ENCODE measurements at regions not wholly inside any gene's neighbourhood (a gene's known extent, or its start where the extent isn't known, plus 50 kb on each side); places are given as distances from the start of the nearest gene placed in this dataset.

DNA sequence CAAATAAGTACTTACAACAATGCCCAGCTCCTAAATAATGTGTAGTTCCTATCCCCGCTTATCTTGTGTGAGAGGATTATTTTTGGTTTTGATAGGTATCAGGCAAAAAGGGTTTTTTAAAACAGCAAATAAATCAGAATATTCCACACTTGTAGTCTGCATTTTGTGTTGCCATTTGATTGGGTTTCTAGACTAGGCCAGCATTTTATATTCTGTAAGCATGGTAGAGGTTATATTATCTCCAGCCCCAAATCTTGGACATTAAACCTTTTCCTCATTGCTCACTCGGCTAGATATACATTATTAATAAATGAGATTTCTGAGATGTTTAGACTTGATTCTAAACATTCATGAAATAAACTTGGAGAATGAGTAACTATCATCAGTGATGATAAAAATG is 165.7 kb upstream of the C1orf21 start:
- no peak for DNase-seq

DNA sequence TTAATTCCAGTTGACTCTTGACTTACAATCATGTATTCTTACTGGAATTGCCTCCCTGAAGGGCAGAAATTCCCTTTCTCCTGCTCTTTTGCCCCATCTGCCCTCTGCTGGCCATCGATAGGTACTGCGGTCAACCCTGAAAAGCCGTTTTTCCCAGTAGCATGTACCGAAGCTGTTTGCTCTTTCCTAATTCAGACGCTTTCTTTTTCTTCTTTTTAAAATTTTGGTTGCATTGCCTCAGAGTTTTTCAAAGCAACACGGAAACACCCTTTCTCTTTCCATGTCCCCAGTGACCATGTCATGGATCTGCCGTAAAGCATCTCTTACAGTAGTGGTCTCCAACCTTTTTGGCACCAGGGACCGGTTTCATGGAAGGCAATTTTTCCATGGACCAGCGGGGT is 164.2 kb upstream of the C1orf21 start:
- DNase-seq = peak; percentile 44

DNA sequence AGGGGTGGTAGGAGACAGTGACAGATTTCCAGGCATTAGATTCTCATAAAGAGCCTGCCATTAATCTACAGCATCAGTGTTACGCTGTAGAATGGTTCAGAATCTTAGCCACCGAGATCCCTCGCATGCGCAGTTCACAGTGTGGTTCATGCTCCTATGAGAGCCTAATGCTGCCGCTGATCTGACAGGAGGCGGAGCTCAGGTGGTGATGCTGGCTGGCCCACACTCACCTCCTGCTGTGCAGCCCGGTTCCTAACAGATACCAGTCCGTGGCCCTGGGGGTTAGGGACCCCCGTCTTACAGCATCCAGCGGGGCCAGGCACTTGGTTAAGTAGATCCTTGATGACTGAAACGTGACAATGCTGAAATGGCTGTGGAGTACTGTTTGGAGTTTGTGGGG is 163.6 kb upstream of the C1orf21 start:
- DNase-seq = peak; percentile 12

DNA sequence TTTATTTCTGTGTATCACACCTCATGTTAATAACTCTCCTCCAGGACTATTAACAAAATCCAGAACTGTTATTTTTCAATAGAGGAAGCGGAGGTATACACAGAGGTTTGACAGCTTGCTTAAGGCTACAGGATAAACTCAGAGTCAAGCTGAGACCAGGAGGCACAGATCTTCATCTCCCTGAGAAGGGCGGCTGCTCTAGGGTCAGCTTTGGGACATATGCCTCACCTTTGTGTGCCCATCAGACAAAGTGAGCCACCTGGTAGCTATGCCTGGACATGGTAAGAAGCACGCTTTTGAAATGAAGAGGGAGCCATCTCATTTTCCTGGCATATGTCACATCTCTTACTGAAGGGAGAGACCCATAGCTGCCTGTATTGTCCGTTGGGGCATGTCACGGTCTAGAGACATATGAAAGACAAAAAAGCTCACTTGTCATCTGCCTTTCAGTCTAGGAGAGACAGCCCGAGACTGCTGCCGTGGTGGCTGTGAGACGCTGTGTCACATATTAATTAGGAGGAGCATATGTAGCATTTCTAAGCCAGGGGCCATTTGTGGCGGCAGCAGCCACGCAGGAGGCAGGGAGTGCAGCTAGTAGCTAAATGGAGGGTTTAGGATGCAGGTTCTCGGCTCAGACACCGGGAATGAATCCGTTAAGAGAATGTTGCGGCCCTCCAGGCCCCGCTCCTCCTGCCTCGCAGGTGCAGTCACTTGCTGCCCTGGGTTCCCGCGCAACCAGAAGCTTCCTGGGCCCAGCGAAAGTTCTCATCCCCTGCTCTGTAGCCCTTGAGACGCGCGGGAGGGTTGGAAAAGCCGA is 161.3 kb upstream of the C1orf21 start:
- no peak for DNase-seq

DNA sequence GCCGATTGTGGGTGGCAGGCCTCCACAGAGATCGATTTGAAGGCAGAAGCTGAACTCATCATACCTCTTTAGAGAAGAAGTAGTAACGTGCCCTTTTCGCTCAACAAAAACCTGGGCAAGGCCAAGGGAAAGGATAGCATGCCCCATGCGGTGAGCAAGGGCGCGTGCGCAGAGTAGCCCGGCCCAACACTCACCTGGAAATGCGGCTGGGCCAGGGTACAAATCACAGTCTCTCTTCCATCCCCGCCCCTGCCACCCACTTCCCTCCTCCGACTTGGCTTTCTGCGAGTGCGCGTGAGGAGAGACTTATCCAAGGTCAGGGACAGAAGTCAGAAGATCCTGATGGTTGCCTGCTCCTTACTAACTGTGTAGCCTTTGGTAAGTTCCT is 160.7 kb upstream of the C1orf21 start:
- DNase-seq = no peak

DNA sequence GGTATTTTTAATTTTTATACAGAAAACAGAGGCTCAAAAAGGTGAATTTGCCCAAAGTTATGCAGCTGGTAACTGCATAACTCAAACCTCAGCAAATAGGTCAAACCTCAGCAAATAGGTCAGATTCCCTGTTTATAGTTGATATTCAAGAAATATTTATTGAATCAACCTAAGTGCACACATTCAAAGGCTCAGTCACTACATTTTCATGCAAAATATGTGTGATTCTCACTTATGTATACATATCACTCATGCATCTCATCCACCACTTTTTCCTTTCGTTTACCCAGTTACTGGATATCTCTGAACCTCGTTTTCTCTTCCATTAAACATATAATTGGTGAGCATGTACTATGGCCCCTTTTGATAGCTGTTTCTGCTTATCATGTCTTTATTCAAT is 158.3 kb upstream of the C1orf21 start:
- DNase-seq = no peak

DNA sequence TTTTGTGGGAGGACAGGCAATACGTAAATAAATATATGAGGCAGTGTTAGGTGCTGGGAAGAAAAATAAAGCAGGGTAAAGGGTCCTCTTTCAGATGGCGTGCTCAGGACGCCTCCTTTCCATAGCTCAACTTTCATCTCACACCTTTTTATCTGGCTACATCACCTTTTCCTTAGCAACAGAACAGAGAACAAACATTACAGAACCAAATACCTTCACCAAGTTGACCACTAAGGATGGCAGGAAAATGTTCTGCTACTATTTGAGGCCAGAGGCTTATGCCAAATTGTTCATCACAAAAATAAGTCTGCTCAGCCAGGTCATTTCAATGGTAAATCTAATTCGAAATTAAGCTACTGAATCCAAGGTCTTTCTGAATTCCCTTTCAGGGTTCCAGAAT is 149.2 kb upstream of the C1orf21 start:
- no peak for DNase-seq

DNA sequence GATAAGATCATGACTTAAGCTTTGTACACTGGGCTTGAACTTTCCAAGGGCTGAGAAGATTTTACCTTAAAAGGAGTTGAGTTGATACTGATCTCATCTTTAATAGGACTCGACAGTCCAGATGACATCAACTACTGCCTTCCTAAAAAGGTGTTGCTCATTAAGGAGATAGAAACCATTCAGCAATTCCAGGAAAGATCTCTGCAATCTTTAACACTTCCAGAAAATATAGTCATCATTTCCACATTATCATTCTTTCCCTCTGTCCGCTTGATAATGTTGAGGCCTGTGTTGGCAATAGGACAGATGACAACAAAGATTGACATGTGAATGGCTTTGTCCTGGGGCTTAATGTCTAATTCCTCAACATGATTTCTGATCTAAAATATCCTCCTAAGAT is 145.4 kb upstream of the C1orf21 start:
- DNase-seq = no peak

DNA sequence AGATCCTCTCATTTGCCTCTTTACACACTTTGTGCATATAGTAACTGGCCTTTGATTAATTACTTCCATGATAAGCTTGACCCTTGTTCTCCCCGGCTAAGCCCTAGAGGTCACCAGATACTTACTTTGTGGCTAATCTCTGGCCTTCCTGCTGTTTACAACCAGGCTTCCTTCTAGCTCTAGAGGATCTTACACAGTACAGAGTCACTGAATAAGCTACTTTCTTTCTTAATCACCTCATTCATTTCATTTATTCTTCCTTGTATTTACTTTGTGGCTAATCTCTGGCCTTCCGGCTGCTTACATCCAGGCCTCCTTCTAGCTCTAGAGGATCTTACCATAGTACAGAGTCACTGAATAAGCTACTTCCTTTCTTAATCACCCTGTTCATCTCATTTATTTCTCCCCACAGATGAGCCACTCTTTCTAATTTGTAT is 144.3 kb upstream of the C1orf21 start:
- no peak for DNase-seq

DNA sequence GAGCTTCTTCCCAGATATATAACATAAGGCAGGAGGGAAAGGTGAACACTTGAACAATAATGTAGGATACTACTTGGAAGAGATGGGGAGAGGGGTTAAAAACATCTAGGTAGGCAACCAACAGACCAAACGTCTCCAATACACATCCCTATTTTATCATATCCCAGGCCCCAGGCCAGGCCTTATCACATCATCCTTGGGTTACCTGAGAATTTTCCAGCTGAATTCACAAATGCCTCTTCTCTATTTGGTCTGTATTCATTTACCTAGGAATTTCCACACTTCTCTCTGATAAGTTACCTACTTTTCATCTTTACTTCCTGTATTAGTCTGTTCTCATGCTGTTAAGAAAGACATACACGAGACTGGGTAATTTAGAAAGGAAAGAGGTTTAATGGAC is 141.9 kb upstream of the C1orf21 start:
- DNase-seq = no peak

DNA sequence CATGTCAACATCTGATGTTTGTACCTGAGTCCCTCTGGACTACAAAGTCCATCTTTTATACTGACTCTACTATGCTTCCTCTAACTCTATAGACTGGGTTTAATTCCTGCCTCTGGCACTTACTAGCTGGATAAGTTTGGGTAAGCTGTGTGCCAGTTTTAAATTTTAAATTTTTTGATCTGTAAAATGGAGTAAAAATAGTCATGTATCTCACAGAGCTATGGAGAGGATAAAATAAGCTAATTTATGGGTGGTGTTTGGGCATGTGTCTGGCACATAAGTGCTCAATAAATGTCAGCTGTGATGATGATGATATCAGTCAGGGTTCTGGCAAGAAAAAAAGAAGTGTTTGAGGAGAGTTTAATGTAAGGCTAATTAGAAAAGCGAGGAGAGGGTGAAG is 139.2 kb upstream of the C1orf21 start:
- no peak for DNase-seq

DNA sequence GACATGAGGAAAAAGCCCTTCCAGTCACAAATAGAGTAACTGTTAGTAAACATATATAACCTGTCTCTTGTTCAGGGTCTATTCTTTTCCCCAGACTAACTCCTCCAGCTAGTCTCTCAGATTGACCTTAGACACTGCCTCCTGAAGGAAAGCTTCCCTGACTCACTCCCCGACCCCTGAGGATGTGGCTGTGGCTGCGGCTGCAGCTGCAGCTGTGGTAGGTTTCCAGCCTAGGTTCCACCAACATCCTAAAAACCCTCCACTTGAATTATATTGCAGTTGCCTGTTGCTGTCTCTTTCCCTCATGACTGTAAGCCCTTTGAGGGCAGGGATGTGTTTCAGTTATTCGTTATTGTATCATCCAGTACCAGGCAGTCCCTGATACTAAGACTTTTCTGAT is 132.9 kb upstream of the C1orf21 start:
- DNase-seq = no peak

DNA sequence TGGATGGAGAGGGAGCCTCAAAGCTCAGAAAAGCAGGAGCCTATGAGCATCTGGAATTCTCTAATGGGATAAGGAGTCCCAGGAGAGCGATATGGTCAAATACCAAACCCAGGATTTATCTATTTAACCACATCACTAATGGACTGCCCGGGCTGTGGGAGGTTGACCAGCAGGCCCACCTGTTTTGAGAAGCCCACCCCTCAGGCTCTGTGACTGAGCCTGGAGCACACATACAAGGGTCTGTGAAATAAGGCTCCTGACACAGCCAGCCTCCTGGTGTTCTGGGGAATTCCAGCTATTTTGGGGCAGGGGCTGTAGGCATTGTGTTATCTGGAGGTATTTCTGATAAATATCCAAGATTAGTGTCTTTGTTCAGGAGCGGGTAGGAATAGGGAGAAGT is 132.0 kb upstream of the C1orf21 start:
- DNase-seq = no peak

DNA sequence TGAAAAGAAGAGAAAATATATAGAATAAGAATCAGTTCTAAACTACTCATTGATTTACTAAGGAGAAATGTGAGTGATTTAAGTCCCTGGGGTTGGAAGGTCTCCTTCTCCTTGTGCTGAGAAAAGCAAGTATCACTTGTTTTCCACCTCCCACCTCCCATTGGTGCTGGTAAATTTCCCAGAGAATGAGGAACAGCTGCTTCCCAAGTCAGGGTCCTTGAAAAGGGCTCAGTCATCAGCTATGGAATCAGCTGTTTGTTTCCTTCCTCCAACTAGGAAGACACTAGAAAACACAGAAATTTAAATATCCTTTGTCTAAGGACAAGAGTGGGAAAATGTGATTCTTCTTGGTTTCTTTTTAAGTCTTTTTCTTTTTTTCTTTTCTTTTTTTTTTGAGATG is 131.3 kb upstream of the C1orf21 start:
- no peak for DNase-seq

DNA sequence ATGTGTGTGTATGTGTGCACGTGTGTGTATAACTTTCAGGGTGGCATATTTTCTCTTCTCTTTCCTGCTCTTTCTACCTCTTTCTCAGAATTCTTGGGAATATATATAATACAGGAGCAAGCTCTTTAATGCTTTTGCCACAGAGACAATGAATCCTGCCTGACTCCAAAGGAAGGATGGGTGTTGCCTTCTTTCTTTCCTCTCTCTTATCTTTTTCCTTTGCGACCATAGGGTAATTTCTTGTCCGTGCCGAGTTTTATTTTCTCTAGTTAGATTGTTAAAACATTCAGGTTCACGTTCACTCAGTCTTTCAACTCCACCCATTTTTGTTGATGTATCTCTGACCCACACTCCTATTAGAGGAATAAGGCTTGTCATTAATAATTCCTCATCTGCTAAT is 129.0 kb upstream of the C1orf21 start:
- DNase-seq = no peak

DNA sequence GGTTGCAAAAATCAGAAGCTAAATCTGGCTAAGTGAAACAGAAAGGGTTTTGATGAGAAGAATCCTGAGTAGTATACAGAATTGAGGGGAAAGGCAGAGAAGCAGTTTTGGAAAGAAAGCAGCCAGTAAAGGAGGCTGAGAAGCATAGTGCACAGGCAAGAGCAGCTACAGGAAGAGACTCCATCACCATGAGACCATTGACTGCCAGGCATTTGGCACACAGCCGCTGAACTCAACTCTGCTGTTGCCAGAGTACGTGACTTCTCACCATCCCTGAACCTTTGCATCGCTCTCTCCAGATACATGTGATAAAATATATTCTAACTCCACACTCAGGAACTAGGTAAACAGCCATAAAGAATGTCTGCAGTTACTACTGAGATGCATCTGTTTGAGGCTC is 128.3 kb upstream of the C1orf21 start:
- no peak for DNase-seq

DNA sequence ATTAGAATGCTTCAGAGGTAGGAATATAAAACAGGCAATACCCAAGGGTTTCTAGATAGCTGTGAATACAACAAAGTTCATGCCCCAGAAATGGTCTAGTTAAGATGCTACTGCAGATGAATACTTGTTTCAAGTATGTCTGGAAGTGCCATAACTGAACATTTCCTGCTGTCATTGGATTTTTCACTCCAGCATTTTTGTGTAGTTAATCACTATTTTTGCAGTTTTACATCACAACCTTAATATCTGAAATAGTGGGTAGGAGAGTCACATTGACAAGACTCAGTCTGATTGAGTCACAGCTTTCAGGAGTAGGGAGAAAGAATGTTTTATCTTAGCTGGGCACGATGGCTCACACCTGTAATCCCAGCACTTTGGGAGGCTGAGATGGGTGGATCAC is 126.4 kb upstream of the C1orf21 start:
- DNase-seq = no peak

DNA sequence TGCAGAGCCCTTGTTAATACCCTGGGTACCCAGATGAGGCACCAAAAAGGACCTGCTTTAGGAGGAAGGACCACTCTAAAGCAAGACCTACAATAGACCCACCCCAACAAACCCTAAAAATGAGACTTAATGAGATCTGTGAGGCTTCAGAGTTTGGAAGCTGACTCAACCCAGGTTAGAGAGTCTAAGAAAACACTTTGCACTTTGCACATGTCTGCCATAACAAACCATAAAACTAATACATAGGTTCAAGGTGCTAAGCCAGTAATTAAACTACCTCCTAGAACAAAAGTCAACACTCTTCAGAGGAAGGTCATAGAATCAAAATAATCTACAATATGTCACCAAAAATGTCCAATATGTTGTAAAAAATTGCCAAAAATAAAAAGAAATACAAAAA is 124.7 kb upstream of the C1orf21 start:
- no peak for DNase-seq

DNA sequence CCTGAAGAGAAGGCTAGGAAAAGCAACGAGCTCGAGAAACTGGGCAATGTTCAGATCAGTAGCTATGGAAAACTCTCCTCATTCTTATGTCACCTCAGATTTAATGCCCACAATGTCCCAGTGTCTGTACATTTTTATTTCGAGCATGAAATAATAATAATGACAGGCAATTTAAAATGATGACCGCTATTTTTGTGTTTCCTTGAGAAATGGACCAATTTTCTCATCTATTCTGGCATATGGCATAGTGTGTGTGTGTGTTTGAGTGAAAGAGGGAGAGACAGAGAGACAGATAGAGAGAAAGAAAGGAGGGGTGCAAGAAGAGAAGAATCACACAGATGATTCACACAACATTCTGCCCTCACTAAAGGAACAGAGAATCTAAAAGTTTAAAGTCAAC is 119.1 kb upstream of the C1orf21 start:
- no peak for DNase-seq

DNA sequence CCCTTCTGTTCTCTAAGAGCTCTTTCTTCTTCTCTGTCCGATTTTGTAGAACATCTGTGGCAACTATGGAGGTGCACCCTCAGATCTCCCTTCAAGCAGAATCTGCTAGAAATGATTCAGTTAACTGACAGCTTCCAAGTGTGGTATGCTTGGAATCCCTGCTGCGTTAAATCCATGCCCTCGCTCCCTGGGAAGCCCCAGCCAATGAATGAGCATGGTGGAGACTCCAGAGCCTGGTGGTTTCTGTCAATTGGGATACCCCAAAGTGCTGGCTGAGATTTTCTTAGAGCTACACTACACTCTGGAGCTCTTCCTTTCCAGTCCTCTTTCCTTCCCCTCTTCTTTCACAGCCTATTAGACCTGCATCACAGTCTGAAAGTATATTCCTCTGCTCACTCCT is 116.3 kb upstream of the C1orf21 start:
- no peak for DNase-seq

DNA sequence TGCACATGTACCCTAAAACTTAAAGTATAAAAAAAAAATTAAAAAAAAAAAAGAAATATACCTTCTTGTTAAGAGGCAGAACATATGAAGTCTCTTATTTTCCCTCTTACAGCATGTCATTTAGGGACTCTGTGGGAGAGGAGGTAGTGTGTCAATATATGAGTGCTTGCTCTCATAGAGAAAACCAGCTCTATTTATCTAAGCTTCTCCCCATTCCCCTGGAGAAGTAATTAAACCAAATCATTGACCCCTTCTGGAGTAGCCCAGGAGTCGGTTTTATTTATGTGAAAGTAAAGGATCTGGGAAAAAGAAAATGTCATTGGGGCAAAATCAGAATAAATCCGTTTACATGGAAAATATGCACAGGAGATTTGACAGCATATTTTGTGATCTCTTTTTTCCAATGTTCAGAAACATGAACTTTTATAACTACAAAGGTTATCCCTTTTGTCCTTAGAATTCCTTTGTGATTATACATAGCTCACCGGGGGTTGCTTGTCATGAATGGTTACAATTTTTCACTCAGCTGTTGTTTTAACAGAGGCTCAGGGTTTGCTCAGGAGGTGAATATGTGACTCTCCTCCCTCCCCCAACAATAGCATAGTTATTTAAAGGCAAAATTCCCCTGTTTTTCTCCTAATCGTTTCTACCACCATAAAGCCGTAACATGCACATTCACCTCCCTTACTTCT is 114.5 kb upstream of the C1orf21 start:
- DNase-seq = no peak

DNA sequence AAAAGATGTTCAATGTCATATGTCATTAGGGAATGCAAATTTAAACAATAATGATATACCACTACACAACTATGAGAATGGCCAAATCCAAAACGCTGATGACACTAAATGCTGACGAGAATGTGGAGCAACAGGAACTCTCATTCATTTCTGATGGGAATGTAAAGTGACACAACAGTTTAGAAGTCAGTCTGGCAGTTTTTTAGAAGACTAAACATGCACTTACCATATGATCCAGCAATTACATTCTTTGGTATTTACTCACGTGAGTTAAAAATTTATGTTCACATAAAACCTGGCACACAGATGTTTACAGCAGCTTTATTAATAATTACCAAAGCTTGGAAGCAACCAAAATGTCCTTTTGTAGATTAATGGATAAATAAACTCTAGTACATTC is 110.4 kb upstream of the C1orf21 start:
- no peak for DNase-seq

DNA sequence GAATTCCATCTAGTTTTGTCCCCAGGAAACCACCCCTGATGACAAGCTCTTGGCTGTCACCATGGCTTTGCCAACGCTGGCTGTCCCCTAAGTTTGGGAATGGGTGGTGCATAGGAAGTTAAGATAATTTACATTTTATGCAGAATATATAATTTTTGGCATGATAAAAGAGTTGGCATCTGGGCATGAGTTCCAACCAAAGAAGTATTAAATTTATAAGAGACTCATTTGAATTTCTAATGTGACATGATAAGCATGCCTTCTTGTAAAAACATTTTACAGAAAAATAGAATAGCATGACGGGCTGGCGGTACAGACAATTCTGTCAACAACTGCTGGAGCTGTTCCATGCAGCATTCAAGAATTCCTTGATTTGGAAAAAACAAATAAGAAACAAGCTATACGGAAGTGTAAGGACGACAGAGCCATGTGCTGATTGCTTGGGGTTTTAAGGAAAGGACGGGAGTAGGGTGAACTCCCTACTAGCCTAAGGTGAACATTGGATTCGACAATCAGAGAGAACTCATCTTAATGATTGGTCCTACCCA is 106.8 kb upstream of the C1orf21 start:
- DNase-seq = no peak

DNA sequence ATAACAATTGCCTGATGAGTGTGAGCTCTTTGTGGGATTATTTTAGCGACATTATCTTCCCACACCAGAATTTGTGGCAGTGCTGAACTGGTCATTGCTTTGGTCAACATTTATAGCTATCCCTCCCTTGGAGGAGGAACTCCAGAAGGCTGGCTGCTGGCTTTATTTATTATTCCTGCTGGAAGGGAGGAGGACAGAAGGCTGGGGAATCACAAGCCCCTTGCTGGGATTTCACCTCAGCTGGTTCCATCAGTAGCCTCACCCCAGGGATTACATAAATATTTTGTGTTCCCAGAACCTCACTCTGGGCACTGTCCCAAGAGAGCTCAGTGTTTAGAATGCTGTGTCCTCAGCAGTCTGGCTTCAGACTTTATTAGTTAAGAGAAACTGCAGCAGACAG is 102.8 kb upstream of the C1orf21 start:
- DNase-seq = no peak

DNA sequence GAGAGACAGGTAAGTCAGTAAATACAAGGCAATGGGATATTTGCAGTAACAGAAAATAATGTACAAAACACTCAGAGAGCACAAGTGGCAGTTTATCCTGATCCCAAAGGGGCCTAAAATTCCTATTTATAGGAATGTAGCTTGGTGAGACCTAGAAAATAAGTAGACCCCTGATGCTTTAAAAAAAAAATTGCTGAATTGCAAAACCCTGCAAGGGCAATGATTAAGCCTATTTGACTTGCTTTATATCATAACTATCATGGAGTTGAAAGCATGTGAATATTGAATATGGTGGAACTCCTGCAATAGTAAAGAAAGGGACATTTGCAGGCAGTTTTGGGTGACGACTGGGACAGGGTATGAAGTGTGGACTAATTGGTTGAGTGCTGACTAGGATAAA is 101.9 kb upstream of the C1orf21 start:
- DNase-seq = no peak
